SK-N-SH treated with all-trans-retinoic acid at 6 μM for 48 hours (cell line): ENCODE measurements at regions not wholly inside any gene's neighbourhood (a gene's known extent, or its start where the extent isn't known, plus 50 kb on each side); places are given as distances from the start of the nearest gene placed in this dataset.

Experiments
- ATAC-seq: fragments of 200-7000 bp; cut with Tn5 transposase; 3 replicates; pipeline ENCODE4 v1.9.1; 2020; ENCODE audit warnings: mild to moderate bottlenecking, moderate library complexity
- ARNTL ChIP-seq: fragments of 450-650 bp; formaldehyde crosslinking; IDR thresholded peaks from 2 replicates; pipeline ENCODE4 v1.5.0; 2020; ENCODE audit warnings: low read depth, mild to moderate bottlenecking, moderate library complexity, borderline replicate concordance
- BACH2 ChIP-seq: fragments of 250-450 bp; sonication (Bioruptor Pico); IDR thresholded peaks from 2 replicates; pipeline ENCODE4 v1.9.0; 2021; ENCODE audit warnings: mild to moderate bottlenecking, borderline replicate concordance
- CREB5 ChIP-seq: fragments of 250-450 bp; sonication (Bioruptor Pico); IDR thresholded peaks from 2 replicates; pipeline ENCODE4 v1.5.1; 2020; ENCODE audit warnings: low read depth, mild to moderate bottlenecking, moderate library complexity
- CSDC2 ChIP-seq: fragments of 250-450 bp; sonication (Bioruptor Pico); IDR thresholded peaks from 2 replicates; pipeline ENCODE4 v1.5.0; 2020; ENCODE audit warnings: mild to moderate bottlenecking, moderate library complexity
- CSRNP3 ChIP-seq: fragments of 250-450 bp; sonication (Bioruptor Pico); IDR thresholded peaks from 2 replicates; pipeline ENCODE4 v1.5.1; 2021; ENCODE audit warnings: mild to moderate bottlenecking, moderate library complexity
- ESRRG ChIP-seq: fragments of 250-450 bp; sonication (Bioruptor Pico); IDR thresholded peaks from 2 replicates; pipeline ENCODE4 v1.6.1; 2021; ENCODE audit warnings: mild to moderate bottlenecking
- GLIS3 ChIP-seq: fragments of 250-450 bp; sonication (Bioruptor Pico); IDR thresholded peaks from 2 replicates; pipeline ENCODE4 v1.5.0; 2020; ENCODE audit warnings: mild to moderate bottlenecking, moderate library complexity
- ISL1 ChIP-seq: fragments of 250-450 bp; sonication (Bioruptor Pico); IDR thresholded peaks from 2 replicates; pipeline ENCODE4 v2.1.2; 2022; ENCODE audit warnings: mild to moderate bottlenecking, moderate library complexity
- OSR1 ChIP-seq: fragments of 250-450 bp; sonication (Bioruptor Pico); IDR thresholded peaks from 2 replicates; pipeline ENCODE4 v1.8.0; 2022; ENCODE audit warnings: moderate library complexity, mild to moderate bottlenecking, inconsistent platforms
- PATZ1 ChIP-seq: fragments of 250-450 bp; sonication (Bioruptor Pico); IDR thresholded peaks from 2 replicates; pipeline ENCODE4 v1.8.0; 2020; ENCODE audit warnings: mild to moderate bottlenecking, moderate library complexity, borderline replicate concordance
- POU6F1 ChIP-seq: fragments of 250-450 bp; sonication (Bioruptor Pico); IDR thresholded peaks from 2 replicates; pipeline ENCODE4 v1.8.0; 2021; ENCODE audit warnings: low read depth, mild to moderate bottlenecking, moderate library complexity, borderline replicate concordance
- PPARA ChIP-seq: fragments of 250-450 bp; sonication (Bioruptor Pico); IDR thresholded peaks from 2 replicates; pipeline ENCODE4 v1.5.0; 2020; ENCODE audit warnings: mild to moderate bottlenecking, borderline replicate concordance
- RARB ChIP-seq: fragments of 250-450 bp; sonication (Bioruptor Pico); IDR thresholded peaks from 2 replicates; pipeline ENCODE4 v1.8.0; 2021; ENCODE audit warnings: mild to moderate bottlenecking, moderate library complexity
- SNAI2 ChIP-seq: fragments of 250-450 bp; sonication (Bioruptor Pico); IDR thresholded peaks from 2 replicates; pipeline ENCODE4 v1.5.0; 2020; ENCODE audit warnings: mild to moderate bottlenecking, moderate library complexity
- TCF4 ChIP-seq: fragments of 250-450 bp; sonication (Bioruptor Pico); IDR thresholded peaks from 2 replicates; pipeline ENCODE4 v1.8.0; 2021; ENCODE audit warnings: mild to moderate bottlenecking, moderate library complexity, borderline replicate concordance
- TOX ChIP-seq: fragments of 250-450 bp; sonication (Bioruptor Pico); IDR thresholded peaks from 2 replicates; pipeline ENCODE4 v1.8.0; 2021; ENCODE audit warnings: mild to moderate bottlenecking, moderate library complexity, borderline replicate concordance
- TSHZ2 ChIP-seq: fragments of 250-450 bp; sonication (Bioruptor Pico); IDR thresholded peaks from 2 replicates; pipeline ENCODE4 v1.5.0; 2020; ENCODE audit warnings: mild to moderate bottlenecking, moderate library complexity
- ZC3H10 ChIP-seq: fragments of 250-450 bp; sonication (Bioruptor Pico); IDR thresholded peaks from 2 replicates; pipeline ENCODE4 v1.5.1; 2021; ENCODE audit warnings: mild to moderate bottlenecking, moderate library complexity
- ZFP3 ChIP-seq: fragments of 250-450 bp; sonication (Bioruptor Pico); IDR thresholded peaks from 2 replicates; pipeline ENCODE4 v1.5.0; 2020; ENCODE audit warnings: mild to moderate bottlenecking, moderate library complexity
- ZFP30 ChIP-seq: fragments of 450-650 bp; formaldehyde crosslinking; IDR thresholded peaks from 2 replicates; pipeline ENCODE4 v1.5.0; 2022; ENCODE audit warnings: mild to moderate bottlenecking, moderate library complexity
- ZNF70 ChIP-seq: fragments of 450-650 bp; formaldehyde crosslinking; IDR thresholded peaks from 2 replicates; pipeline ENCODE4 v1.5.0; 2020; ENCODE audit warnings: mild to moderate bottlenecking, moderate library complexity
- ZNF8 ChIP-seq: fragments of 450-650 bp; formaldehyde crosslinking; IDR thresholded peaks from 2 replicates; pipeline ENCODE4 v1.5.0; 2020; ENCODE audit warnings: mild to moderate bottlenecking, moderate library complexity

- 0 out of 3 replicates have a peak, but pooled peaks have one; percentile 20 for ATAC-seq
Measured at GRCh38 chr5:58255386-58255785, 204.5 kb downstream of the PLK2 start.

GRCh38 chr5:58248221-58248620 is 211.7 kb downstream of the PLK2 start:
- no peak for ATAC-seq
- no peak for TF ChIP-seq ARNTL (CRISPR knock-in tag)
- TF ChIP-seq ZC3H10, result no peak
- TF ChIP-seq POU6F1 (CRISPR knock-in tag), result no peak
- no peak for TF ChIP-seq ESRRG (CRISPR knock-in tag)
- TF ChIP-seq TCF4, result no peak
- no peak for TF ChIP-seq OSR1
- TF ChIP-seq PATZ1, result no peak
- TF ChIP-seq ZNF70 (CRISPR knock-in tag), result no peak
- no peak for TF ChIP-seq PPARA (CRISPR knock-in tag)
- TF ChIP-seq TSHZ2 (CRISPR knock-in tag), result no peak
- TF ChIP-seq ISL1 (CRISPR knock-in tag), result no peak
- TF ChIP-seq CREB5 (CRISPR knock-in tag), result no peak
- TF ChIP-seq ZFP30 (CRISPR knock-in tag), result no peak

More at GRCh38 chr5:58255386-58255785, 204.5 kb downstream of the PLK2 start:
- no peak for TF ChIP-seq GLIS3 (CRISPR knock-in tag)
- no peak for TF ChIP-seq TSHZ2 (CRISPR knock-in tag)
- no peak for TF ChIP-seq ZNF8 (CRISPR knock-in tag)
- TF ChIP-seq ESRRG (CRISPR knock-in tag), result no peak
- no peak for TF ChIP-seq ISL1 (CRISPR knock-in tag)
- no peak for TF ChIP-seq OSR1
- no peak for TF ChIP-seq ZFP30 (CRISPR knock-in tag)
- TF ChIP-seq CSDC2 (CRISPR knock-in tag), result no peak
- TF ChIP-seq ARNTL (CRISPR knock-in tag), result no peak
- TF ChIP-seq RARB, result no peak
- no peak for TF ChIP-seq ZC3H10
- no peak for TF ChIP-seq TCF4
- no peak for TF ChIP-seq CSRNP3
- TF ChIP-seq BACH2 (CRISPR knock-in tag), result no peak
- no peak for TF ChIP-seq CREB5 (CRISPR knock-in tag)
- no peak for TF ChIP-seq TOX (CRISPR knock-in tag)
- no peak for TF ChIP-seq PPARA (CRISPR knock-in tag)
- TF ChIP-seq ZFP3 (CRISPR knock-in tag), result no peak
- no peak for TF ChIP-seq SNAI2
